H1 (cell line): ENCODE measurements at regions not wholly inside any gene's neighbourhood (a gene's known extent, or its start where the extent isn't known, plus 50 kb on each side); places are given as distances from the start of the nearest gene placed in this dataset.

ENCODE experiments used
- ATF2 ChIP-seq: IDR thresholded peaks from 2 replicates; pipeline ENCODE4 v1.6.1; 2012; ENCODE audit warnings: low read length, inconsistent platforms
- ATF3 ChIP-seq: IDR thresholded peaks from 2 replicates; pipeline ENCODE4 v1.6.1; 2011; ENCODE audit warnings: low read depth, mild to moderate bottlenecking, low read length; ENCODE audit not compliant: insufficient read depth
- CEBPB ChIP-seq: IDR thresholded peaks from 2 replicates; pipeline ENCODE4 v1.6.1; 2012; ENCODE audit warnings: low read depth, low read length
- CHD7 ChIP-seq: fragments of 300-600 bp; sonication (generic); IDR thresholded peaks from 2 replicates; pipeline ENCODE4 v1.7.1; 2012; ENCODE audit warnings: low read length, moderate library complexity, mild to moderate bottlenecking, inconsistent platforms; ENCODE audit not compliant: insufficient replicate concordance
- POU5F1 ChIP-seq: IDR thresholded peaks from 2 replicates; pipeline ENCODE4 v1.6.1; 2011; ENCODE audit warnings: low read depth, mild to moderate bottlenecking, low read length, moderate library complexity
- RBBP5 ChIP-seq: IDR thresholded peaks from 2 replicates; pipeline ENCODE4 v1.7.1; 2012; ENCODE audit warnings: low read depth, mild to moderate bottlenecking, inconsistent platforms, low read length, moderate library complexity, borderline replicate concordance
- SP4 ChIP-seq: IDR thresholded peaks from 2 replicates; pipeline ENCODE4 v1.6.1; 2012; ENCODE audit warnings: low read length, inconsistent platforms

GRCh38 chr18:34086370-34086769, 138.3 kb downstream of the NOL4 start (continued):
- TF ChIP-seq CHD7 (no peak), RBBP5 (no peak), ATF2 (no peak), ATF3 (no peak), POU5F1 (no peak), SP4 (no peak), CEBPB (no peak)
